Activated CD8-positive, alpha-beta T cell treated with anti-CD3 and anti-CD28 coated beads for 36 hours (primary cell): ENCODE measurements at regions not wholly inside any gene's neighbourhood (a gene's known extent, or its start where the extent isn't known, plus 50 kb on each side); places are given as distances from the start of the nearest gene placed in this dataset.

ENCODE experiments used
- ATAC-seq: fragments of 200-7000 bp; cut with Tn5 transposase; one replicate; pipeline ENCODE4 v1.10.0; 2021; ENCODE audit warnings: mild to moderate bottlenecking, moderate library complexity
- CTCF ChIA-PET: fragments of 350-600 bp; sonication (Branson Sonifier 250); formaldehyde crosslinking; loops from one replicate; lab custom pipeline; 2021; ENCODE audit warnings: antibody characterized with exemption; lab: Charles Lee
- POLR2A ChIA-PET: fragments of 350-600 bp; sonication (Branson Sonifier 250); formaldehyde crosslinking; loops from one replicate; lab custom pipeline; 2021; ENCODE audit warnings: antibody characterized with exemption; lab: Charles Lee
- DNase-seq: peaks from one replicate; pipeline ENCODE4 v3.0.0-alpha.2; 2020
- H3K27ac Mint-ChIP-seq: one replicate; pipeline ENCODE4 v1.8.0; 2021; ENCODE audit warnings: mild to moderate bottlenecking, mixed read lengths
- H3K27me3 Mint-ChIP-seq: one replicate; pipeline ENCODE4 v1.8.0; 2021; ENCODE audit warnings: mixed read lengths
- H3K36me3 Mint-ChIP-seq: one replicate; pipeline ENCODE4 v1.8.0; 2021; ENCODE audit warnings: low read depth, mixed read lengths
- H3K4me1 Mint-ChIP-seq: one replicate; pipeline ENCODE4 v1.8.0; 2021; ENCODE audit warnings: low read depth, mixed read lengths
- H3K4me3 Mint-ChIP-seq: one replicate; pipeline ENCODE4 v1.8.0; 2021; ENCODE audit warnings: mild to moderate bottlenecking, moderate library complexity, mixed read lengths
- H3K9me3 Mint-ChIP-seq: one replicate; pipeline ENCODE4 v1.8.0; 2021; ENCODE audit warnings: mixed read lengths
- intact Hi-C: fragments of 100-400 bp; cut with micrococcal nuclease; formaldehyde crosslinking; loops from one replicate; pipeline ENCODE4 v1.10.0; 2022
- TF ChIP-seq, protein P1 (sequence below): fragments of 200-600 bp; IDR thresholded peaks from one replicate; pipeline ENCODE4 v1.8.0; 2022; ENCODE audit warnings: antibody characterized with exemption, mild to moderate bottlenecking

DNA sequence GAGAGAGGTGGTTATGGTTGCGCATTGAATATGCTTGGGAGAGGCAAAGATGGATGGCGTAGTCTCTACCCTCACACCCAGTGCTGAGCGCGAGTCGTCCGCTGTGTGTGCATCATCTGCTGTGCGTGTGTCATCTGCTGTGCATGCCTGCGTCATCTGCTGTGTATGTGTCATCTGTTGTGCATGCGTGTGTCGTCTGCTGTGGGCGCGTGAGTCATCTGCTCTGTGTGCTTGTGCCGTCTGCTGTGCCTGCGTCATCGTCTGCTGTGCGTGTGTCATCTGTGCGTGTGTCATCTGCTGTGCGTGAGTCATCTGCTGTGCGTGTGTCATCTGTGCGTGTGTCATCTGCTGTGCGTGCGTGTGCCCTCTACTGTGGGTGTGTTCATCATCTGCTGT is 68.0 kb upstream of the IRX4 start:
- DNase-seq (no peak), ATAC-seq (no peak)
- H3K9me3 Mint-ChIP-seq: no peaks in the 10 kb centered on the region
- ChIA-PET POLR2A (no interaction called here), CTCF (no interaction called here)
- TF ChIP-seq, protein P1, sequence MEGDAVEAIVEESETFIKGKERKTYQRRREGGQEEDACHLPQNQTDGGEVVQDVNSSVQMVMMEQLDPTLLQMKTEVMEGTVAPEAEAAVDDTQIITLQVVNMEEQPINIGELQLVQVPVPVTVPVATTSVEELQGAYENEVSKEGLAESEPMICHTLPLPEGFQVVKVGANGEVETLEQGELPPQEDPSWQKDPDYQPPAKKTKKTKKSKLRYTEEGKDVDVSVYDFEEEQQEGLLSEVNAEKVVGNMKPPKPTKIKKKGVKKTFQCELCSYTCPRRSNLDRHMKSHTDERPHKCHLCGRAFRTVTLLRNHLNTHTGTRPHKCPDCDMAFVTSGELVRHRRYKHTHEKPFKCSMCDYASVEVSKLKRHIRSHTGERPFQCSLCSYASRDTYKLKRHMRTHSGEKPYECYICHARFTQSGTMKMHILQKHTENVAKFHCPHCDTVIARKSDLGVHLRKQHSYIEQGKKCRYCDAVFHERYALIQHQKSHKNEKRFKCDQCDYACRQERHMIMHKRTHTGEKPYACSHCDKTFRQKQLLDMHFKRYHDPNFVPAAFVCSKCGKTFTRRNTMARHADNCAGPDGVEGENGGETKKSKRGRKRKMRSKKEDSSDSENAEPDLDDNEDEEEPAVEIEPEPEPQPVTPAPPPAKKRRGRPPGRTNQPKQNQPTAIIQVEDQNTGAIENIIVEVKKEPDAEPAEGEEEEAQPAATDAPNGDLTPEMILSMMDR: no peak
- H3K27ac Mint-ChIP-seq: no peak overlapping the region
- intact Hi-C loops: no loop called here
- H3K27me3 Mint-ChIP-seq: peaks cover 22% of the 10 kb centered on the region
- H3K4me1 Mint-ChIP-seq: no peaks in the 10 kb centered on the region
- H3K36me3 Mint-ChIP-seq: no peaks in the 10 kb centered on the region
- no peak overlapping the region for H3K4me3 Mint-ChIP-seq

- POLR2A ChIA-PET: no interaction called here
- Mint-ChIP-seq H3K4me3 (no peak overlapping the region), H3K36me3 (no peaks in the 10 kb centered on the region), H3K9me3 (no peaks in the 10 kb centered on the region), H3K4me1 (no peaks in the 10 kb centered on the region), H3K27ac (no peak overlapping the region), H3K27me3 (peaks cover 20% of the 10 kb centered on the region)
- intact Hi-C loops: no loop called here
- DNase-seq (no peak), ATAC-seq (no peak)
- CTCF ChIA-PET: no interaction called here
- TF ChIP-seq, protein P1: no peak
Measured at GRCh38 chr5:1950096-1950707, 67.5 kb upstream of the IRX4 start.

GRCh38 chr5:1949253-1949652 is 66.5 kb upstream of the IRX4 start:
- H3K9me3 Mint-ChIP-seq: no peaks in the 10 kb centered on the region
- ChIA-PET POLR2A (no interaction called here), CTCF (no interaction called here)

DNA sequence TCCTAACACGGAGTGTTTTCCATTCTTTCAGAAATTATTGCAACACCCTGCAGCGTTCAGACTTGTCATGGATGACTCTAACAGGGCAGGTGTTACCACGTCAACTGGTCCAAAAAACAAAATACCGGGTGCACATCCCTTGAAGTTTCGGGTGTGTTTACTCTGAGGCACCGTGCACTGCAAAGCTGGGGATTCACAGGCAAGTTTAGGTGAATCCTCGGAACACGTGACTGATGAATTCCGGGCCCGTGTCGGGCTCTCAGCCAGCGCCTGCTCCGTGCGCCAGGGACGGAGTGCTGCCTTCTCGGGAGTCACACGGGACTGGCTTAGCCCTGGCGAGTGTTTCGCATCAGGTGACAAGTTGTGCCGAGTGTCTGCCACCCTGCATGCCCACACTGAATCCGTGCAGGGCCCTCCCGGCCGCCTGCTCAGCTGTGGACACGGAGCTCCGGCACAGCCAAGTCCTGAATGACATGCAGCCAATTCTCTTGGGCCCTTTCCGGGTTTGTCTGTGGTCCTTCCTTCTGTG is 66.0 kb upstream of the IRX4 start:
- no peaks in the 10 kb centered on the region for H3K4me1 Mint-ChIP-seq
- DNase-seq (no peak), ATAC-seq (no peak)
- H3K36me3 Mint-ChIP-seq: no peaks in the 10 kb centered on the region
- no peak overlapping the region for H3K4me3 Mint-ChIP-seq
- H3K27me3 Mint-ChIP-seq: peaks cover 26% of the 10 kb centered on the region
- TF ChIP-seq, protein P1: no peak
- POLR2A ChIA-PET: no interaction called here
- intact Hi-C loops: no loop called here
- no peak overlapping the region for H3K27ac Mint-ChIP-seq
- no peaks in the 10 kb centered on the region for H3K9me3 Mint-ChIP-seq
- CTCF ChIA-PET: no interaction called here

More at GRCh38 chr5:1949253-1949652, 66.5 kb upstream of the IRX4 start:
- intact Hi-C loops: no loop called here
- no peaks in the 10 kb centered on the region for H3K36me3 Mint-ChIP-seq
- no peak overlapping the region for H3K4me3 Mint-ChIP-seq
- TF ChIP-seq, protein P1: no peak
- ATAC-seq (no peak), DNase-seq (no peak)
- peaks cover 21% of the 10 kb centered on the region for H3K27me3 Mint-ChIP-seq
- no peak overlapping the region for H3K27ac Mint-ChIP-seq
- H3K4me1 Mint-ChIP-seq: no peaks in the 10 kb centered on the region

GRCh38 chr5:1948111-1948510 is 65.4 kb upstream of the IRX4 start:
- Mint-ChIP-seq H3K27me3 (peaks cover 25% of the 10 kb centered on the region), H3K4me1 (no peaks in the 10 kb centered on the region), H3K4me3 (no peak overlapping the region), H3K9me3 (no peaks in the 10 kb centered on the region), H3K27ac (no peak overlapping the region), H3K36me3 (no peaks in the 10 kb centered on the region)
- intact Hi-C loops: no loop called here
- ATAC-seq (no peak), DNase-seq (no peak)
- TF ChIP-seq, protein P1: no peak
- ChIA-PET CTCF (no interaction called here), POLR2A (no interaction called here)
